ENCODE measurements at regions not wholly inside any gene's neighbourhood (a gene's known extent, or its start where the extent isn't known, plus 50 kb on each side); places are given as distances from the start of the nearest gene placed in this dataset.

GRCh38 chr16:27725236-27726000, 175.5 kb downstream of the KATNIP start:
- no peak overlapping the region for H3K23ac ChIP-seq (ENCODE audit: insufficient read length, low read depth, low read length)
- no peaks in the 10 kb centered on the region for H4K20me1 ChIP-seq (ENCODE audit: control insufficient read depth, insufficient read depth, insufficient read length)
- H3K79me1 ChIP-seq (ENCODE audit: insufficient read depth, low read depth, low read length, poor library complexity, severe bottlenecking), result no peaks in the 10 kb centered on the region
- no peak overlapping the region for H3K4me2 ChIP-seq (ENCODE audit: insufficient read depth, insufficient read length, low read length)
- H3K27ac Mint-ChIP-seq, result no peak overlapping the region; a peak in 1 of 7 replicates
- H3K9ac ChIP-seq (ENCODE audit: extremely low read depth, insufficient read length, low read length), result no peak overlapping the region
- H3K56ac ChIP-seq (ENCODE audit: insufficient read length, low read depth, low read length), result no peak overlapping the region
- H3K27ac ChIP-seq (ENCODE audit: insufficient read length, low read depth, low read length), result no peak overlapping the region
- no peak overlapping the region for H4K5ac ChIP-seq (ENCODE audit: insufficient read length, low read depth, low read length)
- no peak overlapping the region for H2BK20ac ChIP-seq (ENCODE audit: low read depth, low read length, poor library complexity, severe bottlenecking)
- H4K8ac ChIP-seq (replicated peaks; ENCODE audit: insufficient read length, low read depth, low read length), result no peak overlapping the region
- no peak overlapping the region for H3K4me3 Mint-ChIP-seq
- no peak overlapping the region for H2BK12ac ChIP-seq (ENCODE audit: insufficient read length, low read depth, low read length)
- H3K27me3 ChIP-seq (ENCODE audit: insufficient read depth, low read length), result no peaks in the 10 kb centered on the region
- no peaks in the 10 kb centered on the region for H3K27me3 Mint-ChIP-seq (ENCODE audit: low read depth)
- TF ChIP-seq CTCF (conservative IDR thresholded peaks at IDR 0.05), result no peak
- no peak for DNase-seq
- H3K4me1 ChIP-seq (ENCODE audit: insufficient read depth, low read length), result no peaks in the 10 kb centered on the region; the same call in 1 of the 2 replicates
- peaks cover 7 to 35% (median 13%) of the 10 kb centered on the region in 3 experiments; a peak in 6 of 7 replicates for H3K36me3 Mint-ChIP-seq (ENCODE audit: insufficient read depth in 1 of 3, low read depth in 3 of 3)
- WGBS (ENCODE audit: extremely low coverage, insufficient read length, low lambda C conversion rate), result no CpG with 5 or more reads among the region's 15 CpGs
- no peak overlapping the region for H4K91ac ChIP-seq (ENCODE audit: insufficient read length, low read depth, low read length)
- no peak overlapping the region for H3K18ac ChIP-seq (ENCODE audit: insufficient read length, low read depth, low read length)
- no peak overlapping the region for H3K4ac ChIP-seq (ENCODE audit: low read depth, low read length)
- no peaks in the 10 kb centered on the region for H3K23me2 ChIP-seq (ENCODE audit: insufficient read length, low read depth, low read length, poor library complexity, severe bottlenecking)
- H2AFZ ChIP-seq (ENCODE audit: low read length), result no peak overlapping the region
- H3T11ph ChIP-seq (ENCODE audit: low read length), result no peak overlapping the region
- H2AK5ac ChIP-seq (ENCODE audit: insufficient read length, low read length), result no peak overlapping the region
- H3K79me2 ChIP-seq (ENCODE audit: insufficient read depth, low read length), result no peaks in the 10 kb centered on the region
- peaks cover 13% of the 10 kb centered on the region in 2 experiments for H3K4me1 Mint-ChIP-seq
- H3K9me3 ChIP-seq (ENCODE audit: control insufficient read depth, low read depth, low read length), result no peaks in the 10 kb centered on the region
- no peak overlapping the region for H2BK5ac ChIP-seq (ENCODE audit: insufficient read length, low read length)
- H2BK120ac ChIP-seq (ENCODE audit: low read depth, low read length, poor library complexity, severe bottlenecking), result no peak overlapping the region
- H3K9me3 Mint-ChIP-seq, result peaks cover 0 to 2% of the 10 kb centered on the region in 2 experiments; a peak in 3 of 5 replicates
- no peak overlapping the region for H3K14ac ChIP-seq (ENCODE audit: insufficient read depth, low read length)
- no peak overlapping the region for H2BK15ac ChIP-seq (ENCODE audit: low read depth, low read length)
